ENCODE measurements at regions not wholly inside any gene's neighbourhood (a gene's known extent, or its start where the extent isn't known, plus 50 kb on each side); places are given as distances from the start of the nearest gene placed in this dataset.
"Not testable (repeated sequence)": the region's sequence is repeated elsewhere in the genome, so short reads cannot be mapped to it uniquely, and the experiment has no call there.

DNA sequence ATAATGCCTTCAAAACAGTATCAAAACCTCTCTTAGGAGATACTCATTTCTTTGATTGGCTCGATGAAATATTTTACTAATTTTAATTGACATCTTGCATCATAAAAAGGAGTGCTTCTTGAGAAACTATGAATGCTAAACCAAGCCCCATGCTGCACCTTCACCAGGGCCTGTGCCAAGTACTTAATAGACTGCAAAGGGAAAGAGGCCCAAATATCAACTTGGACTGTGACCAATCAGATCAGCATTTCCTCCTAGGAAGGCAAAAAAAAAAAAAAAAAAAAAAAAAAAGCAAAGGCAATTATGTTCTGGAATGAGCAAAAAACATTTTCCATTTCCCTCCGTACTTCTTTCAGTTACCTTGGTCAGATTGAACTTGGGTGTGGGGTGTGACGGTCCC is 253.0 kb upstream of the SOX4 start:
- Mint-ChIP-seq H3K4me3 (no peak overlapping the region), H3K27ac (no peak overlapping the region), H3K36me3 (ENCODE audit: low read depth) (no peaks in the 10 kb centered on the region), H3K9me3 (no peaks in the 10 kb centered on the region), H3K27me3 (ENCODE audit: low read depth) (peaks cover 5% of the 10 kb centered on the region), H3K4me1 (ENCODE audit: low read depth) (no peaks in the 10 kb centered on the region)
- CTCF ChIA-PET, result no interaction called here
- no peak for DNase-seq
- intact Hi-C loops (cut with micrococcal nuclease), result no loop called here

DNA sequence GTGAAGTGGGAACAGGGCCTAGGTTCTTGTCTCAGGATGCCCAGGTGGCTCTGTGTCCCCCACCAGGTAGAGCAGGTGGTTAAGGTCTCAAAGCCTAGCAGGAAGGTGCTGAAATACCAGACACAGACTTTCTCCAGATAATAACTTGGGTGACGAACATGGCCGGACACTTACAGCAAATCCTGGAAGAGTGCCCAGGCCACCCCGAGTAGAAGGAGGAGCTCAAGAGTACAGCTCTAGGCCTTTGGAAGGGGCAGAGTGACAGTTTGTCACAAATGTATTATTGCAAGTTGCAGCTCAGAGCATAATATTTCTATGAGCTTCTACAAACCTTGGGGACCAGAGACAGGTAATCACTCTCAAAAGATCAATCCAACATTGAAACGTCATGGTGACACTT is 251.6 kb upstream of the SOX4 start:
- no peak overlapping the region for H3K4me3 Mint-ChIP-seq
- no peaks in the 10 kb centered on the region for H3K4me1 Mint-ChIP-seq (ENCODE audit: low read depth)
- CTCF ChIA-PET, result interaction anchor here (0.6 kb wide), 1 partner anchor 783 kb away, joined by 3 read pairs; no protein-coding TSS in a partner anchor
- H3K27me3 Mint-ChIP-seq (ENCODE audit: low read depth), result peaks cover 5% of the 10 kb centered on the region
- H3K9me3 Mint-ChIP-seq, result no peaks in the 10 kb centered on the region
- intact Hi-C loops (cut with micrococcal nuclease), result no loop called here
- H3K27ac Mint-ChIP-seq, result no peak overlapping the region
- H3K36me3 Mint-ChIP-seq (ENCODE audit: low read depth), result no peaks in the 10 kb centered on the region
- no peak for DNase-seq

DNA sequence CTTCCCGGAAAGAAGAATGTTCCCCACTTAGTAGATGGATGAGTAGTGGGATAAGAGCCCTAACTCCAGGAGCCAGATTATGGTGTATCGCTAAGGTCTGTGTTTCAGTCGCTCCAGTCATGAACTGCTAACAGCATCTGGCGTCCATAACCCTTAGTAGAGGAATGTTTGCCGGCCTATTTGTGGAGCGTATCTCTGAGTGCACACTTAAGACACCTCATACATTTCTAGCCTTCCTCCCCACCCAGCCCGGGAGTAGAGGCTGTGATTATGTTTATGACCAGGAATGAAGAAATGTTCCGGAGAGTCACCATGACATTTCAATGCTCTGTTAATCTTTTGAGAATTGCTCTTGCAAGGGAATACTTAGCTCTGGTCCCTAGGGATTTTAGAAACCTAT is 251.1 kb upstream of the SOX4 start:
- Mint-ChIP-seq H3K4me3 (no peak overlapping the region), H3K36me3 (ENCODE audit: low read depth) (no peaks in the 10 kb centered on the region), H3K9me3 (no peaks in the 10 kb centered on the region), H3K4me1 (ENCODE audit: low read depth) (no peaks in the 10 kb centered on the region), H3K27me3 (ENCODE audit: low read depth) (peaks cover 5% of the 10 kb centered on the region), H3K27ac (no peak overlapping the region)
- CTCF ChIA-PET, result no interaction called here
- intact Hi-C loops (cut with micrococcal nuclease), result no loop called here
- no peak for DNase-seq

DNA sequence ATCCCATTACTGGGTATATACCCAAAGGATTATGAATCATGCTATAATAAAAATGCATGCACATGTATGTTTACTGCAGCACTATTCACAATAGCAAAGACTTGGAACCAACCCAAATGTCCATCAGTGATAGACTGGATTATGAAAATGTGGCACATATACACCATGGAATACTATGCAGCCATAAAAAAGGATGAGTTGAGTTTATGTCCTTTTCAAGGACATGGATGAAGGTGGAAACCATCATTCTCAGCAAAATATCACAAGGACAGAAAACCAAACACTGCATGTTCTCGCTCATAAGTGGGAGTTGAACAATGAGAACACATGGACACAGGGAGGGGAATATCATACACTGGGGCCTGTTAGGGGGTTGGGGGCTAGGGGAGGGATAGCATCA is 247.8 kb upstream of the SOX4 start:
- H3K27ac Mint-ChIP-seq; H3K4me3 Mint-ChIP-seq; H3K9me3 Mint-ChIP-seq; H3K27me3 Mint-ChIP-seq (ENCODE audit: low read depth); intact Hi-C loops (cut with micrococcal nuclease); DNase-seq; CTCF ChIA-PET; H3K36me3 Mint-ChIP-seq (ENCODE audit: low read depth); H3K4me1 Mint-ChIP-seq (ENCODE audit: low read depth): not testable (repeated sequence)

DNA sequence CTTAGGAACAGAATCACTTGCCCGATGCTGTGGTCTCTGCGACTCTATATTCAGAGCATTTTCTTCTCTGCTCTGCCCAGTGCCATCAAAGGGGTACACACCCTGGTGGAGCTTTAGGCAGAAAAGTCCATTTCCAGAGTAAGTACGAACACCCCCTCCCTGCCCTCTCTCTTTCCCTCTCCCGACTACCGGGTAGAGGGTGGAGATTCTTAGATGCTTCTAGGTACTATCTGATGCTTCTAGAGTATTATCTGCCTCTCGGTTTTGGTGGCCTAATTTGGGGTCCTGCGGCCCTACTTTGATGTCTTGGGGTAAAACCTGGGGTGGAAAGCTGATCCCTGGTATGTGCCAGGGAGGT is 245.4 kb upstream of the SOX4 start:
- no peaks in the 10 kb centered on the region for H3K9me3 Mint-ChIP-seq
- H3K36me3 Mint-ChIP-seq (ENCODE audit: low read depth), result no peaks in the 10 kb centered on the region
- CTCF ChIA-PET, result no interaction called here
- no peaks in the 10 kb centered on the region for H3K4me1 Mint-ChIP-seq (ENCODE audit: low read depth)
- H3K27ac Mint-ChIP-seq, result no peak overlapping the region
- peaks cover 2% of the 10 kb centered on the region for H3K27me3 Mint-ChIP-seq (ENCODE audit: low read depth)
- intact Hi-C loops (cut with micrococcal nuclease), result no loop called here
- DNase-seq, result no peak
- H3K4me3 Mint-ChIP-seq, result no peak overlapping the region

DNA sequence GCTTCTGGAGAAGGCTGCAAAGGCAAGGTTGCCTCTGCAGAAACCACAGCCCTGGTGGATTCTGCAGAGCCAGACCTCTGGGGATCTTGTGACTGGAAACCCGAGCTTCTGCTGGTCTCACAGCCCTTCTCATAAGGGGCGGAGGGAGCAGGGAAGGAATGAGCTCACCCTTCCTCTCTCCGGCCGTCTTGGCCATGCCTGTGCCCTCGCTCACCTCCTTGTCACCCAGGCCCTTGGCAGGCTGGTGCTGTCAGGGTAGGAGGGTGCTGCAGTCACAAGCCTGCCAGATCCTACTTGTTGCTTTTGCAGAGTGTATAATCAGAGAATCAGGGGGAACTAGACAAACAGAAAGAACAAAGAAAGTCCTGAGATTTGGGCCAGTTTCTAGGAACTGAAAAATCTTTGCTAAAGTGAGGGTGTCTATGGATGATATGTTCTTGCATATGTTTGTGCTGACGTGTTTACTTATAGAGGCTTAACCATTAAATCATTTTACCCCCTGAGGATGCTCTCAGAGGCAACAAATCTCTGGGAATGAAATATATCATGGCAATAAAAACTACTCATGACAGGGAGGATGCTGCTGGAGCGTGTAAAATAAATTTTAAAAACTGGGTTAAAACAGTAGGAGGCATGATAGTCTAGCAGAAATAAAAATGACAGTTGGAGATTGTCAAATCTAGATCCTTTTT is 244.9 kb upstream of the SOX4 start:
- CTCF ChIA-PET, result no interaction called here
- intact Hi-C loops (cut with micrococcal nuclease), result no loop called here
- no peaks in the 10 kb centered on the region for H3K4me1 Mint-ChIP-seq (ENCODE audit: low read depth)
- H3K36me3 Mint-ChIP-seq (ENCODE audit: low read depth), result no peaks in the 10 kb centered on the region
- H3K4me3 Mint-ChIP-seq, result no peak overlapping the region
- DNase-seq, result no peak
- H3K27me3 Mint-ChIP-seq (ENCODE audit: low read depth), result peaks cover 2% of the 10 kb centered on the region
- H3K27ac Mint-ChIP-seq, result no peak overlapping the region
- no peaks in the 10 kb centered on the region for H3K9me3 Mint-ChIP-seq

DNA sequence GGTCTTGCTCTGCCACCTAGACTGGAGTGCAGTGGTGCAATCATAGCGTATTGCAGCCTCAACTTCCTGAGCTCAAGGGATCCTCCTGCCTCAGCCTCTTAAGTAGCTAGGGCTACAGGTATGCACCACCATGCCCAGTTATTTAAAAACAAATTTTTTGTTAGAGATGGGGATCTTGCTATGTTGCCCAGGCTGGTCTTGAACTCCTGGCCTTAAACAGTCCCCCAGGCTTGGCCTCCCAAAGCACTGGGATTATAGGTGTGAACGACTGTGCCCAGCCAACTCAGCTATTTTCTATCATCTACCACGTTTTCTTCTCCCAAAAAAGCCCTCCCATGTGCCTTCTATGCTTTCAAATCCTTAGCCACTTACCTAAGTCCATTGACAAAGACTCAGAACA is 243.7 kb upstream of the SOX4 start:
- no peak overlapping the region for H3K27ac Mint-ChIP-seq
- no peak overlapping the region for H3K4me3 Mint-ChIP-seq
- CTCF ChIA-PET, result no interaction called here
- H3K9me3 Mint-ChIP-seq, result no peaks in the 10 kb centered on the region
- no peaks in the 10 kb centered on the region for H3K4me1 Mint-ChIP-seq (ENCODE audit: low read depth)
- no peaks in the 10 kb centered on the region for H3K36me3 Mint-ChIP-seq (ENCODE audit: low read depth)
- DNase-seq, result no peak
- H3K27me3 Mint-ChIP-seq (ENCODE audit: low read depth), result peaks cover 2% of the 10 kb centered on the region
- intact Hi-C loops (cut with micrococcal nuclease), result no loop called here

DNA sequence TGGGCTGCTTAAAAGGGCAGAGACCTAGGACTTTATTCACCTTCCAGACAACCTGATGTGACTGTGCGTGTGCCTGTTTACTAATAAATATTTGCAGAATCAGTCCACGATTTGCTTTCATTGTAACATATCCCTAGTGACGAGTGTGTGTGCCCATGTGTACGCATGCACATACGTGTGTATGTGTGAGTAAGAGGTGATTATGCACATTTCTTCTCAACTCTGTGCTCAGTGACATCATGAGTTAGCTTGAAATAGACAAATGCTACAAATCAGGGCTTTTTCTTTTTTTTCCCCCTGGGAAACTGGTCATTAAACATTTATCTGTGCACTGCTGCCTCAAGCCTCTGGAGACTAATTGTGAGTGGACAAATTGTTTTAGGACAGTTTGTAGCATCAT is 242.6 kb upstream of the SOX4 start:
- CTCF ChIA-PET, result no interaction called here
- H3K9me3 Mint-ChIP-seq, result no peaks in the 10 kb centered on the region

DNA sequence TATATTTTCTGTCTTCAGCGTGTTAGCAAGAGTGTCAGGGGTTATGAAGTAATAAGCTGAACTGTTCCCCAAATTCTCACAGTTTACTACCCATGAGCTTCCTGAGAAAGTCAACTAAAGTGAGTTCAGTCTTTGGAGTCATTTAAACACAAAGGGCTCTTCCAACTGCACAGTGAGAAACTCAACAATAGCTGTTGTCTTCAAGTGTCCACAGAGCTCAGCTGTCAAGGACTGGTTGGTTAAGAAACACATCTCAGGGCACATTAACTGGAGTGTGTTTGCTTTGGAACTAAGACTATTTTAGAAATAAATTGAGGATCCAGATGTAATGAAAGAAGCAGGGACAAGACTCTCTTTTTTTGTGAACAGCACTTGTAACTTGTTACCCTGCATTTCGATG is 241.4 kb upstream of the SOX4 start:
- CTCF ChIA-PET, result no interaction called here
- no peaks in the 10 kb centered on the region for H3K9me3 Mint-ChIP-seq
- no peaks in the 10 kb centered on the region for H3K36me3 Mint-ChIP-seq (ENCODE audit: low read depth)
- DNase-seq, result no peak
- intact Hi-C loops (cut with micrococcal nuclease), result no loop called here
- H3K27ac Mint-ChIP-seq, result no peak overlapping the region
- H3K4me1 Mint-ChIP-seq (ENCODE audit: low read depth), result no peaks in the 10 kb centered on the region
- H3K27me3 Mint-ChIP-seq (ENCODE audit: low read depth), result no peaks in the 10 kb centered on the region
- H3K4me3 Mint-ChIP-seq, result no peak overlapping the region

More for the DNA sequence above, 242.6 kb upstream of the SOX4 start:
- no peak for DNase-seq
- H3K4me3 Mint-ChIP-seq, result no peak overlapping the region
- no peaks in the 10 kb centered on the region for H3K36me3 Mint-ChIP-seq (ENCODE audit: low read depth)
- intact Hi-C loops (cut with micrococcal nuclease), result no loop called here
- H3K27me3 Mint-ChIP-seq (ENCODE audit: low read depth), result no peaks in the 10 kb centered on the region
- H3K4me1 Mint-ChIP-seq (ENCODE audit: low read depth), result no peaks in the 10 kb centered on the region
- no peak overlapping the region for H3K27ac Mint-ChIP-seq

DNA sequence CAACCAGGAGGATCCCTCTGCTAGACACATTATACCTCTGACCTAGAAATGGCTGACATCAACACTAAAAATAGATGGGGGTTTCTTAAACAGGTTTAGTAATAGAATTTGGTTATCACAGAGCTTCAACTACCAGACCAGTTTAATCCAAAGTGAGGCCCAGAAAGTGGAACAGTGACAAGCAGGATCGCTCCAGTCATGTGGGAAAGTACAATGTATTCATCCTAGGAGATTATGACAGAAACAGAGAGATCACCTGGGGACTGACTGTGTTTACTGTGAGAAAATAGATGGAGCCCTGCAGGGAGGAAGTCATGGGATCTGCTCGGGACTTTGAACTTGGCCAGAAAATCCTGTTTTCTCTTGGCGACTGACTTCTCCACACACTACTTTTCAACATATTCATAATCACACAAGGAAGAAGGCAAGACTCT is 238.7 kb upstream of the SOX4 start:
- DNase-seq, result no peak
- CTCF ChIA-PET, result no interaction called here

DNA sequence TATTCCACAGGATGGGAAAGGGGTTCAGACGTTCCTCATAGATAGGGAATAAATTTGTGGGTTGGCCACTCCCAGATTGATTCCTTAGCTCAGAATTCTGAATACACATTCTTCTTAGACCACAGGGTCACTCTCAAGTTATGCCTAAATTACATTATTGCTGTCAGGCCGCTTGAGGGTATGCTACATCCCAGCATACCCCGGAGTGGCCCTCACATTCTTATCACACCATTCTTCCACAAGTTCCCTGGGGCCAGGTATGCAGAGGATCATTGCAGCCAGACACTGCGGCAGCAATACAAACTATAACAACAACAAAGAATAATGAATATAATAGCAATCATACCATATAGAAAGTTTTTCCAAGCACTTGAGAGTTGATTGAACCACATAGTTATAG is 237.9 kb upstream of the SOX4 start:
- no peak overlapping the region for H3K27ac Mint-ChIP-seq
- CTCF ChIA-PET, result interaction anchor here (0.6 kb wide), 1 partner anchor 726 kb away, joined by 3 read pairs; no protein-coding TSS in a partner anchor
- intact Hi-C loops (cut with micrococcal nuclease), result no loop called here
- DNase-seq, result no peak
- no peaks in the 10 kb centered on the region for H3K36me3 Mint-ChIP-seq (ENCODE audit: low read depth)
- no peaks in the 10 kb centered on the region for H3K9me3 Mint-ChIP-seq
- H3K4me3 Mint-ChIP-seq, result no peak overlapping the region
- H3K27me3 Mint-ChIP-seq (ENCODE audit: low read depth), result no peaks in the 10 kb centered on the region
- H3K4me1 Mint-ChIP-seq (ENCODE audit: low read depth), result no peaks in the 10 kb centered on the region

More for the DNA sequence above, 238.7 kb upstream of the SOX4 start:
- H3K4me3 Mint-ChIP-seq, result no peak overlapping the region
- no peak overlapping the region for H3K27ac Mint-ChIP-seq
- no peaks in the 10 kb centered on the region for H3K4me1 Mint-ChIP-seq (ENCODE audit: low read depth)
- no peaks in the 10 kb centered on the region for H3K27me3 Mint-ChIP-seq (ENCODE audit: low read depth)
- no peaks in the 10 kb centered on the region for H3K9me3 Mint-ChIP-seq
- H3K36me3 Mint-ChIP-seq (ENCODE audit: low read depth), result no peaks in the 10 kb centered on the region
- intact Hi-C loops (cut with micrococcal nuclease), result no loop called here

DNA sequence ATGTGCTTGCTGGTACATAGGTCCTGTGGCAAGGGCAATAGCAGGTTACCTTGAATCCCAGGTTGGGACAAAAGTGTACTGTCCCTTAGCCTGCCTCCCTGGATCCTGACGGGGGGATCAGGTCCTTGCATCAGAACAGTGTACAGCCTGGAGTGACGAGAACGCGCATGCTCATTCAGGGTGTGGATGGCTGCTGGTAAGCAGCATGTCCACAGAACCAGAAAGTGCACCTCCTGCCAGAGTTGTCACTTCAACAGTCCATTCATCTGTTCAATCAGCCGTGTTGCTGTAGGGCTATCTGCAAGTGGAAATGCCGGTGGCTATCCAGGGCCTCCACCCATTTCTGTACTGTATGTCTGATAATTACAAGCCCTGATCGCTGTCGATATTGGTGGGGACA is 236.3 kb upstream of the SOX4 start:
- intact Hi-C loops (cut with micrococcal nuclease), result no loop called here
- Mint-ChIP-seq H3K4me1 (ENCODE audit: low read depth) (no peaks in the 10 kb centered on the region), H3K4me3 (no peak overlapping the region), H3K27ac (no peak overlapping the region), H3K27me3 (ENCODE audit: low read depth) (no peaks in the 10 kb centered on the region), H3K36me3 (ENCODE audit: low read depth) (no peaks in the 10 kb centered on the region), H3K9me3 (no peaks in the 10 kb centered on the region)
- CTCF ChIA-PET, result no interaction called here
- no peak for DNase-seq

DNA sequence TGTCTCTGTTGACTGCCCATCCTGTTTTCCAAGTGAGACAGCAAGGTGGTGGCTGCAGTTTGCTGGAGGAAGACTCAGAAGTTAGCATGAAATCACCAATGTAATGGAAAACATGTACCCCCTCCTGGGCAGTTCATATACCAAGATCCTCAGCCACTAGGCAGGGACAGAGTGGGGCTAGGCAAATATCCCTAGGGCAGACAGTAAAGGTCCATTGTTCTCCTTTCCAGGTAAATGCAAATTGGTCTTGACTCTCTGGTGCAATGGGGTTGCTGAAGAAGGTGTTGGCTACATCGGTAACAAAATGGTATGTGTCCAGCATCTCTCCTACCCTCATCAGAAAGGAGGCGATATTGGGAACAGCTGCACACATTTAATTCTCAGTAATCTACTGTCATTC is 233.6 kb upstream of the SOX4 start:
- no peaks in the 10 kb centered on the region for H3K36me3 Mint-ChIP-seq (ENCODE audit: low read depth)
- no peak for DNase-seq
- no peaks in the 10 kb centered on the region for H3K9me3 Mint-ChIP-seq
- H3K4me1 Mint-ChIP-seq (ENCODE audit: low read depth), result no peaks in the 10 kb centered on the region
- H3K27ac Mint-ChIP-seq, result no peak overlapping the region
- no peaks in the 10 kb centered on the region for H3K27me3 Mint-ChIP-seq (ENCODE audit: low read depth)
- intact Hi-C loops (cut with micrococcal nuclease), result no loop called here
- no peak overlapping the region for H3K4me3 Mint-ChIP-seq
- CTCF ChIA-PET, result no interaction called here

DNA sequence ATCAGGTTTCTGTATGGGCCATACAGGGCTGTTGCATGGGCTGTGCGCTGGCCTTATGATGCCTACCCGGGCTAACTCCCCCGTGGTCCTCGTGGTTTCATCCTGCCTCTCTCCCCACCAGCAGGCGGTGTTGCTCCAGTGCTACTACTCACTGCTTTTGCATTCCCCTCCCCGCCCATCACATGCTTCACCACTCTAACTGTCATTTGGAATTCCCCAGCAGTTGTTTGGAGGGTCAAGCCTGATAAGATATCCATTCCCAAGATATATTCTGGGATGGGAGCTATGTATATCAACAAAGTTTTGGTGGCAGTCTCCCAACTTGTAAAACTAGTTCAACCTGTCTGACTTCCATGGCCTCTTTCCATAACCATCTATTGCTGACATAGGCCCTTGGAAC is 233.2 kb upstream of the SOX4 start:
- Mint-ChIP-seq H3K27ac (no peak overlapping the region), H3K9me3 (no peaks in the 10 kb centered on the region), H3K27me3 (ENCODE audit: low read depth) (no peaks in the 10 kb centered on the region), H3K4me1 (ENCODE audit: low read depth) (no peaks in the 10 kb centered on the region), H3K36me3 (ENCODE audit: low read depth) (no peaks in the 10 kb centered on the region), H3K4me3 (no peak overlapping the region)
- no peak for DNase-seq
- CTCF ChIA-PET, result no interaction called here
- intact Hi-C loops (cut with micrococcal nuclease), result no loop called here

Measured in activated naive CD4-positive, alpha-beta T cell treated with anti-CD3 and anti-CD28 coated beads for 36 hours (primary cell).